ENCODE measurements at regions not wholly inside any gene's neighbourhood (a gene's known extent, or its start where the extent isn't known, plus 50 kb on each side); places are given as distances from the start of the nearest gene placed in this dataset.
A peak's percentile ranks its signal among the peaks of the same experiment; 100 is the strongest.

- no peak overlapping the region for H3K4me3 ChIP-seq (replicated peaks in 1 of 3; ENCODE audit: insufficient read depth in 1 of 3, low read depth in 2 of 3, low read length in 3 of 3)
- 0% methylated on average over 1 of the region's 1 CpG for WGBS (ENCODE audit: low lambda C conversion rate)
- no peak overlapping the region for H3K4me2 ChIP-seq (ENCODE audit: low read depth, low read length)
- no peak overlapping the region for H3K9ac ChIP-seq (ENCODE audit: insufficient read depth, low read depth, low read length)
- peaks cover 0 to 5% of the 10 kb centered on the region in 2 experiments; a peak in 1 of 5 replicates for H3K27me3 ChIP-seq (ENCODE audit: control insufficient read depth in 1 of 2, insufficient read depth in 2 of 2, low read length in 2 of 2)
- TF ChIP-seq CTCF (CRISPR knock-in tag; IDR thresholded peaks at IDR 0.05) (0 out of 2 replicates have a peak, but pooled peaks have one; percentile 17), THYN1 (CRISPR knock-in tag; IDR thresholded peaks at IDR 0.05; ENCODE audit: borderline replicate concordance, low read depth) (no peak), STAG1 (CRISPR knock-in tag; IDR thresholded peaks at IDR 0.05) (0 out of 2 replicates have a peak, but pooled peaks have one; percentile 4), MEIS2 (CRISPR knock-in tag; IDR thresholded peaks at IDR 0.05) (no peak)
- H4K20me1 ChIP-seq (ENCODE audit: insufficient read depth, low read length) = no peaks in the 10 kb centered on the region
- CTCF ChIA-PET (ENCODE audit: low intra/inter-chr PET ratio, low total read pairs) = no interaction called here
- ATAC-seq = no peak
- H3K4me1 ChIP-seq (ENCODE audit: insufficient read depth, low read length) = no peaks in the 10 kb centered on the region
- in situ Hi-C loops (cut with HindIII; ENCODE audit: extremely low pct_ligation_motif_present, low pct_unique_long_range_greater_than_20kb) = no loop called here
- H3K36me3 ChIP-seq (replicated peaks in 1 of 2; ENCODE audit: control insufficient read depth in 1 of 2, insufficient read depth in 2 of 2, low read length in 2 of 2) = no peaks in the 10 kb centered on the region
- no peak overlapping the region for H3K27ac ChIP-seq (ENCODE audit: extremely low read length, insufficient read depth, low read length)
- no peak overlapping the region for H2AFZ ChIP-seq (ENCODE audit: low read length)
- POLR2A ChIA-PET = no interaction called here
- H3K9me3 ChIP-seq (ENCODE audit: low read length) = no peaks in the 10 kb centered on the region
- intact Hi-C loops (cut with micrococcal nuclease; ENCODE audit: unreplicated experiment) = loop anchor here (1.0 kb wide), 2 partner anchors 159 to 240 kb away; no protein-coding TSS in a partner anchor
- FAIRE-seq = no peak
- DNase-seq (ENCODE audit: low spot score) = no peak
- no peaks in the 10 kb centered on the region for H3K79me2 ChIP-seq (ENCODE audit: insufficient read depth, low read length)
- BruUV-seq (replicated peaks) = no TSS peak
These were observed 66.9 kb upstream of the SV2C start for GRCh38 chr5:76016258-76016657.

- no peak overlapping the region for H3K4me2 ChIP-seq (ENCODE audit: low read depth, low read length)
- POLR2A ChIA-PET = no interaction called here
- CTCF ChIA-PET (ENCODE audit: low intra/inter-chr PET ratio, low total read pairs) = no interaction called here
- H2AFZ ChIP-seq (ENCODE audit: low read length) = no peak overlapping the region
- intact Hi-C loops (cut with micrococcal nuclease; ENCODE audit: unreplicated experiment) = no loop called here
- in situ Hi-C loops (cut with HindIII; ENCODE audit: extremely low pct_ligation_motif_present, low pct_unique_long_range_greater_than_20kb) = no loop called here
- no peak overlapping the region for H3K4me3 ChIP-seq (replicated peaks in 1 of 3; ENCODE audit: insufficient read depth in 1 of 3, low read depth in 2 of 3, low read length in 3 of 3)
- H3K79me2 ChIP-seq (ENCODE audit: insufficient read depth, low read length) = no peaks in the 10 kb centered on the region
- no TSS peak for BruUV-seq (replicated peaks)
- no peak overlapping the region for H3K27ac ChIP-seq (ENCODE audit: extremely low read length, insufficient read depth, low read length)
- H3K9ac ChIP-seq (ENCODE audit: insufficient read depth, low read depth, low read length) = no peak overlapping the region
- ATAC-seq (no peak), DNase-seq (ENCODE audit: low spot score) (no peak), FAIRE-seq (no peak)
- H3K27me3 ChIP-seq (ENCODE audit: control insufficient read depth in 1 of 2, insufficient read depth in 2 of 2, low read length in 2 of 2) = peaks cover 0 to 4% of the 10 kb centered on the region in 2 experiments; a peak in 1 of 5 replicates
- H3K4me1 ChIP-seq (ENCODE audit: insufficient read depth, low read length) = no peaks in the 10 kb centered on the region
- H3K9me3 ChIP-seq (ENCODE audit: low read length) = no peaks in the 10 kb centered on the region
- H4K20me1 ChIP-seq (ENCODE audit: insufficient read depth, low read length) = no peaks in the 10 kb centered on the region
- TF ChIP-seq MAFK (conservative IDR thresholded peaks at IDR 0.05 in 1 of 2, IDR thresholded peaks at IDR 0.05 in 1 of 2; ENCODE audit: low read length in 2 of 2) (peak in 1 of 2 experiments; percentile 39; a peak in 2 of 4 replicates), TRIM24 (CRISPR knock-in tag; IDR thresholded peaks at IDR 0.05) (no peak)
- H3K36me3 ChIP-seq (replicated peaks in 1 of 2; ENCODE audit: control insufficient read depth in 1 of 2, insufficient read depth in 2 of 2, low read length in 2 of 2) = no peaks in the 10 kb centered on the region
These were observed 69.2 kb upstream of the SV2C start for GRCh38 chr5:76014005-76014404.

Data from HepG2 (cell line).